Endothelial cell of umbilical vein (primary cell): ENCODE measurements at regions not wholly inside any gene's neighbourhood (a gene's known extent, or its start where the extent isn't known, plus 50 kb on each side); places are given as distances from the start of the nearest gene placed in this dataset.

Experiments used
- BruUV-seq: library from RNA; stranded (reverse); fragments of 400-500 nt; replicated peaks from 2 replicates; lab custom pipeline; 2021; lab: Mats Ljungman, UMichigan
- CTCF ChIA-PET: fragments of 300-600, 350-600 bp; sonication (Branson Sonifier 250); formaldehyde crosslinking; loops from one replicate; lab custom pipeline; 2021; ENCODE audit warnings: antibody characterized with exemption, inconsistent platforms; lab: Charles Lee
- POLR2A ChIA-PET: fragments of 300-600, 350-600 bp; sonication (Branson Sonifier 250); formaldehyde crosslinking; loops from one replicate; lab custom pipeline; 2021; ENCODE audit warnings: antibody characterized with exemption, inconsistent platforms; lab: Charles Lee
- DNase-seq: peaks from one replicate; pipeline ENCODE4 v3.0.0-alpha.2; 2011; ENCODE audit warnings: low read depth, low spot score
- FAIRE-seq: peaks from 2 replicates; lab custom pipeline; 2011; peaks lifted over from hg19 to GRCh38; lab: Jason Lieb, UNC
- H2AFZ ChIP-seq: 2 replicates; pipeline ENCODE4 v1.6.0; 2012; ENCODE audit warnings: low read depth, low read length, control low read depth, inconsistent platforms
- H3K27ac ChIP-seq: 2 replicates; pipeline ENCODE4 v1.5.1; 2011; ENCODE audit warnings: low read depth, mild to moderate bottlenecking, control low read depth, low read length, moderate library complexity; ENCODE audit not compliant: insufficient read depth
- H3K27me3 ChIP-seq, 2 experiments: 2 replicates each; pipeline versions ENCODE4 v1.6.0 to v1.6.1; 2011; ENCODE audit warnings: low read length in 2 of 2, mixed read lengths in 1 of 2; ENCODE audit not compliant: control insufficient read depth in 2 of 2, insufficient read depth in 2 of 2
- H3K36me3 ChIP-seq, 2 experiments: 2 replicates in 1 of 2; 3 replicates in 1 of 2; pipeline ENCODE4 v1.5.1; 2011; ENCODE audit warnings: low read length in 2 of 2, mild to moderate bottlenecking in 1 of 2, moderate library complexity in 1 of 2; ENCODE audit not compliant: control insufficient read depth in 2 of 2, insufficient read depth in 2 of 2; ENCODE audit errors: extremely low read depth in 1 of 2
- H3K4me1 ChIP-seq: 3 replicates; pipeline ENCODE4 v1.5.1; 2011; ENCODE audit warnings: mild to moderate bottlenecking, low read length; ENCODE audit not compliant: control insufficient read depth, insufficient read depth; ENCODE audit errors: extremely low read depth
- H3K4me2 ChIP-seq: 2 replicates; pipeline ENCODE4 v1.6.1; 2011; ENCODE audit warnings: low read length, control low read depth, mixed read lengths; ENCODE audit not compliant: insufficient read depth
- H3K4me3 ChIP-seq, 3 experiments: fragments of 200-600 bp in 1 of 3; sonication (generic), shearing (Covaris generic) in 1 of 3; replicated peaks in 1 of 3; 2 replicates each; pipeline ENCODE4 v1.5.1; 2011 to 2016; ENCODE audit warnings: control low read depth in 3 of 3, low read length in 3 of 3, mild to moderate bottlenecking in 2 of 3, inconsistent platforms in 1 of 3, low read depth in 1 of 3, moderate library complexity in 1 of 3; ENCODE audit not compliant: insufficient read depth in 1 of 3
- H3K79me2 ChIP-seq: 2 replicates; pipeline ENCODE4 v1.6.0; 2012; ENCODE audit warnings: low read length, inconsistent platforms; ENCODE audit not compliant: control insufficient read depth, insufficient read depth
- H3K9ac ChIP-seq: replicated peaks from 2 replicates; pipeline ENCODE3; 2011; ENCODE audit warnings: low read length, control low read depth; ENCODE audit not compliant: insufficient read depth; ENCODE audit errors: extremely low read depth
- H3K9me1 ChIP-seq: replicated peaks from 3 replicates; pipeline ENCODE4 v1.6.0; 2011; ENCODE audit warnings: mild to moderate bottlenecking, low read length; ENCODE audit not compliant: control insufficient read depth, insufficient read depth; ENCODE audit errors: extremely low read depth
- H3K9me3 ChIP-seq: replicated peaks from 2 replicates; pipeline ENCODE4 v1.5.1; 2012; ENCODE audit warnings: low read length, inconsistent platforms; ENCODE audit not compliant: control insufficient read depth, insufficient read depth
- H4K20me1 ChIP-seq: replicated peaks from 2 replicates; pipeline ENCODE3; 2011; ENCODE audit warnings: mild to moderate bottlenecking, low read length; ENCODE audit not compliant: control insufficient read depth, insufficient read depth; ENCODE audit errors: extremely low read depth
- CTCF ChIP-seq, 2 donors: IDR thresholded peaks; 1 replicate in 1 of 2; 2 replicates in 1 of 2; pipeline ENCODE4 v1.5.1; 2011; ENCODE audit warnings: low read length in 2 of 2, mild to moderate bottlenecking in 2 of 2, moderate library complexity in 2 of 2, control low read depth in 1 of 2, inconsistent platforms in 1 of 2, low read depth in 1 of 2; ENCODE audit not compliant: insufficient read depth in 1 of 2; ENCODE audit errors: extremely low read depth in 1 of 2
- EZH2 ChIP-seq: IDR thresholded peaks from 2 replicates; pipeline ENCODE4 v1.6.1; 2012; ENCODE audit warnings: borderline replicate concordance, low read depth, mild to moderate bottlenecking, moderate library complexity, low read length, inconsistent platforms; ENCODE audit not compliant: severe bottlenecking
- FOS ChIP-seq: IDR thresholded peaks from 2 replicates; pipeline ENCODE4 v1.6.1; 2011; ENCODE audit warnings: mild to moderate bottlenecking, low read length, moderate library complexity, borderline replicate concordance; ENCODE audit not compliant: insufficient read depth
- GATA2 ChIP-seq: IDR thresholded peaks from 2 replicates; pipeline ENCODE4 v1.7.0; 2011; ENCODE audit warnings: low read depth, mild to moderate bottlenecking, moderate library complexity, mixed read lengths, low read length; ENCODE audit not compliant: insufficient read length, insufficient read depth
- JUN ChIP-seq: IDR thresholded peaks from 2 replicates; pipeline ENCODE4 v1.6.1; 2011; ENCODE audit warnings: borderline replicate concordance, low read depth; ENCODE audit not compliant: insufficient read length, insufficient read depth
- MAX ChIP-seq: IDR thresholded peaks from 2 replicates; pipeline ENCODE4 v1.6.1; 2011; ENCODE audit not compliant: insufficient read depth, insufficient read length
- MYC ChIP-seq: IDR thresholded peaks from one replicate; pipeline ENCODE4 v1.6.1; 2011; ENCODE audit warnings: mild to moderate bottlenecking, low read depth, low read length
- POLR2A ChIP-seq: IDR thresholded peaks from 2 replicates; pipeline ENCODE4 v1.6.1; 2012; ENCODE audit warnings: low read depth, mild to moderate bottlenecking, control low read depth, low read length
- POLR2AphosphoS5 ChIP-seq: IDR thresholded peaks from 2 replicates; pipeline ENCODE4 v1.6.1; 2012; ENCODE audit warnings: low read depth, mild to moderate bottlenecking, control low read depth, low read length, moderate library complexity; ENCODE audit not compliant: insufficient read depth
- dilution Hi-C: fragments of 300-500 bp; cut with MboI; formaldehyde crosslinking; loops from one replicate; pipeline ENCODE4 v1.15.0; 2019; ENCODE audit warnings: low sequenced_read_pairs; ENCODE audit not compliant: extremely low pct_ligation_motif_present
- intact Hi-C: fragments of 100-400 bp; cut with micrococcal nuclease; formaldehyde crosslinking; loops from one replicate; pipeline ENCODE4 v1.10.0; 2022

- DNase-seq (no peak), FAIRE-seq (no peak)
- POLR2A ChIA-PET: no interaction called here
- no peak overlapping the region for H3K27ac ChIP-seq
- intact Hi-C loops (no loop called here), dilution Hi-C loops (no loop called here)
- CTCF ChIA-PET: no interaction called here
- H2AFZ ChIP-seq: no peak overlapping the region
- H3K9ac ChIP-seq: no peak overlapping the region
- H4K20me1 ChIP-seq: no peaks in the 10 kb centered on the region
- TF ChIP-seq POLR2A (no peak), GATA2 (no peak)
- no peak overlapping the region for H3K4me3 ChIP-seq
- H3K9me1 ChIP-seq: no peaks in the 10 kb centered on the region
- H3K9me3 ChIP-seq: no peaks in the 10 kb centered on the region
- no peaks in the 10 kb centered on the region for H3K27me3 ChIP-seq
- H3K36me3 ChIP-seq: no peaks in the 10 kb centered on the region
- H3K79me2 ChIP-seq: no peaks in the 10 kb centered on the region
- no TSS peak for BruUV-seq
- no peak overlapping the region for H3K4me2 ChIP-seq
- H3K4me1 ChIP-seq: no peaks in the 10 kb centered on the region
Measured at GRCh38 chr10:120783867-120784266, 67.3 kb upstream of the WDR11 start.

- no peak for DNase-seq
- no peaks in the 10 kb centered on the region for H3K36me3 ChIP-seq
- H2AFZ ChIP-seq: no peak overlapping the region
- H4K20me1 ChIP-seq: no peaks in the 10 kb centered on the region
- H3K79me2 ChIP-seq: no peaks in the 10 kb centered on the region
- H3K9ac ChIP-seq: no peak overlapping the region
- H3K4me2 ChIP-seq: no peak overlapping the region
- ChIA-PET CTCF (no interaction called here), POLR2A (no interaction called here)
- H3K9me3 ChIP-seq: no peaks in the 10 kb centered on the region
- H3K27me3 ChIP-seq: no peaks in the 10 kb centered on the region
- dilution Hi-C loops: no loop called here
- no peak for FAIRE-seq
- TF ChIP-seq GATA2 (no peak), POLR2A (no peak), JUN (no peak), MAX (no peak), CTCF (IDR thresholded peaks at IDR 0.05; ENCODE audit: extremely low read depth in 1 of 2, insufficient read depth in 1 of 2, low read depth in 1 of 2, low read length in 2 of 2) (no peak), EZH2 (no peak), FOS (no peak), POLR2AphosphoS5 (no peak), MYC (no peak)
- no peak overlapping the region for H3K27ac ChIP-seq
- no peaks in the 10 kb centered on the region for H3K9me1 ChIP-seq
- H3K4me1 ChIP-seq: peaks cover 3% of the 10 kb centered on the region
- no TSS peak for BruUV-seq
- intact Hi-C loops: no loop called here
- H3K4me3 ChIP-seq: no peak overlapping the region
Measured at GRCh38 chr10:120788771-120789170, 62.4 kb upstream of the WDR11 start.
